Superior temporal gyrus (tissue), 1 donor: ENCODE measurements at regions not wholly inside any gene's neighbourhood (a gene's known extent, or its start where the extent isn't known, plus 50 kb on each side); places are given as distances from the start of the nearest gene placed in this dataset.
"Not testable (repeated sequence)": the region's sequence is repeated elsewhere in the genome, so short reads cannot be mapped to it uniquely, and the experiment has no call there.

Experiments used
- DNase-seq: peaks from one replicate; pipeline ENCODE4 v3.0.0-alpha.2; 2016; ENCODE audit errors: extremely low spot score

- no peak for DNase-seq
Measured at GRCh38 chr2:103167599-103167998, 405.8 kb downstream of the TMEM182 start.

- DNase-seq: no peak
Measured at GRCh38 chr2:103169861-103170260, 408.0 kb downstream of the TMEM182 start.

- no peak for DNase-seq
Measured at GRCh38 chr2:103172821-103173220, 411.0 kb downstream of the TMEM182 start.

- no peak for DNase-seq
Measured at GRCh38 chr2:103174711-103175110, 412.9 kb downstream of the TMEM182 start.

- no peak for DNase-seq
Measured at GRCh38 chr2:103176294-103176915, 414.6 kb downstream of the TMEM182 start.

GRCh38 chr2:103179798-103180197 is 418.0 kb downstream of the TMEM182 start:
- no peak for DNase-seq

GRCh38 chr2:103183061-103183460 is 421.2 kb downstream of the TMEM182 start:
- no peak for DNase-seq

- no peak for DNase-seq
Measured at GRCh38 chr2:103196802-103197201, 435.0 kb downstream of the TMEM182 start.

- DNase-seq: not testable (repeated sequence)
Measured at GRCh38 chr2:103200774-103201173, 438.9 kb downstream of the TMEM182 start.

- DNase-seq: no peak
Measured at GRCh38 chr2:103208916-103209315, 447.1 kb downstream of the TMEM182 start.

GRCh38 chr2:103213028-103213542 is 451.3 kb downstream of the TMEM182 start:
- no peak for DNase-seq

GRCh38 chr2:103218516-103218915 is 456.7 kb downstream of the TMEM182 start:
- no peak for DNase-seq

GRCh38 chr2:103219398-103219797 is 457.6 kb downstream of the TMEM182 start:
- no peak for DNase-seq

GRCh38 chr2:103222969-103223368 is 461.1 kb downstream of the TMEM182 start:
- no peak for DNase-seq

GRCh38 chr2:103230796-103231195 is 469.0 kb downstream of the TMEM182 start:
- DNase-seq: no peak

GRCh38 chr2:103232865-103233264 is 471.0 kb downstream of the TMEM182 start:
- DNase-seq: no peak

- no peak for DNase-seq
Measured at GRCh38 chr2:103233691-103234090, 471.9 kb downstream of the TMEM182 start.

GRCh38 chr2:103235283-103235682 is 473.5 kb downstream of the TMEM182 start:
- no peak for DNase-seq

GRCh38 chr2:103249462-103249861 is 487.6 kb downstream of the TMEM182 start:
- no peak for DNase-seq

- DNase-seq: no peak
Measured at GRCh38 chr2:103252781-103253180, 490.9 kb downstream of the TMEM182 start.

- no peak for DNase-seq
Measured at GRCh38 chr2:103254611-103255010, 492.8 kb downstream of the TMEM182 start.

- DNase-seq: no peak
Measured at GRCh38 chr2:103264058-103264768, 502.4 kb downstream of the TMEM182 start.

GRCh38 chr2:103265521-103265920 is 503.7 kb downstream of the TMEM182 start:
- DNase-seq: no peak
